ENCODE measurements at regions not wholly inside any gene's neighbourhood (a gene's known extent, or its start where the extent isn't known, plus 50 kb on each side); places are given as distances from the start of the nearest gene placed in this dataset.
A peak's percentile ranks its signal among the peaks of the same experiment; 100 is the strongest.

- no peaks in the 10 kb centered on the region for H3K36me3 ChIP-seq
- H3K27me3 ChIP-seq = no peaks in the 10 kb centered on the region
- DNase-seq (ENCODE audit: low spot score in 2 of 2) = no peak
- H3K4me1 ChIP-seq = no peaks in the 10 kb centered on the region
- intact Hi-C loops (cut with DNase I; ENCODE audit: low total_unique reads) = no loop called here
- no peak overlapping the region for H3K4me3 ChIP-seq
- H3K9me3 ChIP-seq = no peaks in the 10 kb centered on the region
- no peak overlapping the region for H3K27ac ChIP-seq
- TF ChIP-seq POLR2A (IDR thresholded peaks at IDR 0.05) = no peak
- no peak for TF ChIP-seq POLR2AphosphoS5 (IDR thresholded peaks at IDR 0.05)
- TF ChIP-seq CTCF (IDR thresholded peaks at IDR 0.05) = no peak
Observed at GRCh38 chr15:38127306-38127771, 125.3 kb upstream of the SPRED1 start.

DNA sequence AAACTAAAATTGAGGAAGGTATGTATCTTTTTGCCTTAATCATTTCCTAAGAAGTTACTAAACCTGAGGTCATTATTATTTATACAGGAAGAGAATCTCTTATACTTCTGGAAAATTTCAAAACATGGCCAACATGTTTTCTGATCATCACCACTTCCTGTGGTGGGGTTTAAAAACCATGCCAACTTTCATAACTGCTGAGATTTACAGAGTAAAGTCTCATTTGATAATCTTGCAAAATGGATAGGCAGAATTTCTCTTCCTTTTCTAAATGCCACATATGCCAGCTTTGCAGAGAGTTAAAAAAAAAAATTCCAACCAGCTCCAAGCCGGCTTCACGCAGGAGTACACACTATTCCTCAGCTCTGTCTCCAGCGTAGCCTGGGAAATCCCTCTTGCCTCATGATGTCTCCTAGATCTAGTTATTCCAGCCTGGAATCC, 124.3 kb upstream of the SPRED1 start:
- no peaks in the 10 kb centered on the region for H3K27me3 ChIP-seq
- H3K4me1 ChIP-seq = no peaks in the 10 kb centered on the region
- H3K27ac ChIP-seq = peak overlapping the region in 1 of 2 donors; percentile 34
- no peak overlapping the region for H3K4me3 ChIP-seq
- DNase-seq (ENCODE audit: low spot score in 2 of 2) = no peak
- TF ChIP-seq POLR2AphosphoS5 (IDR thresholded peaks at IDR 0.05) = no peak
- TF ChIP-seq POLR2A (IDR thresholded peaks at IDR 0.05) = no peak
- TF ChIP-seq CTCF (IDR thresholded peaks at IDR 0.05) = no peak
- H3K36me3 ChIP-seq = no peaks in the 10 kb centered on the region
- no peaks in the 10 kb centered on the region for H3K9me3 ChIP-seq
- intact Hi-C loops (cut with DNase I; ENCODE audit: low total_unique reads) = no loop called here

- H3K4me1 ChIP-seq = no peaks in the 10 kb centered on the region
- H3K27ac ChIP-seq = peak overlapping the region in 1 of 2 donors; percentile 78
- no peaks in the 10 kb centered on the region for H3K27me3 ChIP-seq
- no peak overlapping the region for H3K4me3 ChIP-seq
- no peak for DNase-seq (ENCODE audit: low spot score in 2 of 2)
- no peaks in the 10 kb centered on the region for H3K36me3 ChIP-seq
- intact Hi-C loops (cut with DNase I; ENCODE audit: low total_unique reads) = no loop called here
- TF ChIP-seq POLR2AphosphoS5 (IDR thresholded peaks at IDR 0.05) = no peak
- no peak for TF ChIP-seq POLR2A (IDR thresholded peaks at IDR 0.05)
- TF ChIP-seq CTCF (IDR thresholded peaks at IDR 0.05) = no peak
- H3K9me3 ChIP-seq = no peaks in the 10 kb centered on the region
Observed at GRCh38 chr15:38128921-38129320, 123.7 kb upstream of the SPRED1 start.

GRCh38 chr15:38129531-38130204, 123.0 kb upstream of the SPRED1 start:
- H3K36me3 ChIP-seq = no peaks in the 10 kb centered on the region
- no peaks in the 10 kb centered on the region for H3K9me3 ChIP-seq
- H3K4me3 ChIP-seq = peak overlapping the region; percentile 14 to 54 (median 28)
- peak in 1 of 2 donors; percentile 84 for DNase-seq (ENCODE audit: low spot score in 2 of 2)
- peak overlapping the region; percentile 78 to 90 for H3K27ac ChIP-seq
- intact Hi-C loops (cut with DNase I; ENCODE audit: low total_unique reads) = no loop called here
- no peak for TF ChIP-seq POLR2A (IDR thresholded peaks at IDR 0.05)
- peak; percentile 64 to 89 (median 75) for TF ChIP-seq POLR2AphosphoS5 (IDR thresholded peaks at IDR 0.05)
- TF ChIP-seq CTCF (IDR thresholded peaks at IDR 0.05) = no peak
- H3K27me3 ChIP-seq = no peaks in the 10 kb centered on the region
- no peaks in the 10 kb centered on the region for H3K4me1 ChIP-seq

DNA sequence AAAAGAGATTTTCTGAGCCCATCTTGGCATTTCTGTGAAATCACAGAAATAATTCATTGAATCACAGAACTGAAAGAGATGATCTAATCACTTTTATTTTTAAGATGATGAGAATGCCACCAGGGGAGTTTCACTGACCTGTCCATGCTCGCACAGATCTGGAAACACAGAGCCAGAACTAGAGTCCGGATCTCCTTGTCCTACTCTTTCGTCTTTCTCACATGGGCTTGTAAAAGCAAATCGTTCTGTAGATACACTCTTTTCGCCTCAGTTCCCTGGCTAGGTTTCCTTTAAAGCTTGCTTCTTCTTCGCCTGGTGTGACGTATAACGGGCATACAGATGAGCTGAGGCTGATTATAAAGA, 122.5 kb upstream of the SPRED1 start:
- intact Hi-C loops (cut with DNase I; ENCODE audit: low total_unique reads) = no loop called here
- Histone ChIP-seq H3K4me1 (no peaks in the 10 kb centered on the region), H3K4me3 (peak overlapping the region; percentile 14 to 54 (median 28)), H3K27me3 (no peaks in the 10 kb centered on the region), H3K9me3 (no peaks in the 10 kb centered on the region), H3K27ac (peak overlapping the region; percentile 78 to 90), H3K36me3 (no peaks in the 10 kb centered on the region)
- no peak for DNase-seq (ENCODE audit: low spot score in 2 of 2)
- no peak for TF ChIP-seq POLR2A (IDR thresholded peaks at IDR 0.05)
- no peak for TF ChIP-seq POLR2AphosphoS5 (IDR thresholded peaks at IDR 0.05)
- TF ChIP-seq CTCF (IDR thresholded peaks at IDR 0.05) = no peak

Data from breast epithelium (tissue), 4 donors.